Neural progenitor cell (in vitro differentiated cells): ENCODE measurements at regions not wholly inside any gene's neighbourhood (a gene's known extent, or its start where the extent isn't known, plus 50 kb on each side); places are given as distances from the start of the nearest gene placed in this dataset.

Experiments used
- DNase-seq: peaks from one replicate; pipeline ENCODE4 v3.0.0-alpha.2; 2016; ENCODE audit warnings: low spot score
- H2AFZ ChIP-seq: fragments of 200-600 bp; sonication (generic); replicated peaks from 2 replicates; pipeline ENCODE4 v1.6.1; 2016; ENCODE audit warnings: antibody characterized with exemption
- H3F3A ChIP-seq: fragments of 200-600 bp; sonication (generic); 2 replicates; pipeline ENCODE4 v1.6.1; 2016; ENCODE audit warnings: antibody characterized with exemption, low read depth
- H3K27ac ChIP-seq: fragments of 200-600 bp; sonication (generic); 2 replicates; pipeline ENCODE4 v1.5.1; 2016; ENCODE audit warnings: mild to moderate bottlenecking
- H3K27me3 ChIP-seq: fragments of 200-600 bp; sonication (generic); 2 replicates; pipeline ENCODE4 v1.6.1; 2016; ENCODE audit warnings: mild to moderate bottlenecking, moderate library complexity
- H3K36me3 ChIP-seq: fragments of 200-600 bp; sonication (generic); 2 replicates; pipeline ENCODE4 v1.5.1; 2016
- H3K4me1 ChIP-seq: fragments of 200-600 bp; sonication (generic); 2 replicates; pipeline ENCODE4 v1.6.1; 2016; ENCODE audit warnings: mixed run types
- H3K4me2 ChIP-seq: fragments of 200-600 bp; sonication (generic); 2 replicates; pipeline ENCODE4 v1.6.1; 2016
- H3K4me3 ChIP-seq: fragments of 200-600 bp; sonication (generic); 2 replicates; pipeline ENCODE4 v1.5.1; 2016
- H3K79me2 ChIP-seq: fragments of 200-600 bp; sonication (generic); 2 replicates; pipeline ENCODE4 v1.6.1; 2016; ENCODE audit warnings: low read depth
- H3K9ac ChIP-seq: fragments of 200-600 bp; sonication (generic); 2 replicates; pipeline ENCODE4 v1.6.1; 2016
- H3K9me3 ChIP-seq: fragments of 200-600 bp; sonication (generic); 2 replicates; pipeline ENCODE4 v1.5.1; 2016; ENCODE audit warnings: low read depth
- H4K20me1 ChIP-seq: fragments of 200-600 bp; sonication (generic); 2 replicates; pipeline ENCODE4 v1.6.1; 2016; ENCODE audit warnings: low read depth
- H3K27ac Mint-ChIP-seq: 3 replicates; pipeline ENCODE4 v1.8.0; 2021; ENCODE audit warnings: mixed read lengths
- H3K27me3 Mint-ChIP-seq: 2 replicates; pipeline ENCODE4 v1.8.0; 2022; ENCODE audit warnings: low read depth, mild to moderate bottlenecking, inconsistent platforms, moderate library complexity, mixed read lengths; ENCODE audit not compliant: insufficient read depth
- H3K36me3 Mint-ChIP-seq: 3 replicates; pipeline ENCODE4 v1.8.0; 2021; ENCODE audit warnings: mixed read lengths
- H3K4me1 Mint-ChIP-seq: 3 replicates; pipeline ENCODE4 v1.8.0; 2021; ENCODE audit warnings: mixed read lengths
- H3K4me3 Mint-ChIP-seq: 3 replicates; pipeline ENCODE4 v1.8.0; 2021; ENCODE audit warnings: mild to moderate bottlenecking, moderate library complexity, mixed read lengths
- H3K9me3 Mint-ChIP-seq: 3 replicates; pipeline ENCODE4 v1.8.0; 2020; ENCODE audit warnings: mixed read lengths
- EZH2 ChIP-seq: fragments of 200-600 bp; sonication (generic); IDR thresholded peaks from 2 replicates; pipeline ENCODE4 v1.6.1; 2017; ENCODE audit warnings: antibody characterized with exemption, mild to moderate bottlenecking, moderate library complexity
- EZH2phosphoT487 ChIP-seq: fragments of 200-600 bp; sonication (generic); IDR thresholded peaks from 2 replicates; pipeline ENCODE4 v1.6.1; 2017; ENCODE audit warnings: antibody characterized with exemption
- TF ChIP-seq, protein P1 (sequence below): fragments of 200-600 bp; sonication (generic); IDR thresholded peaks from 2 replicates; pipeline ENCODE4 v1.5.1; 2017; ENCODE audit warnings: antibody characterized with exemption, mild to moderate bottlenecking

DNA sequence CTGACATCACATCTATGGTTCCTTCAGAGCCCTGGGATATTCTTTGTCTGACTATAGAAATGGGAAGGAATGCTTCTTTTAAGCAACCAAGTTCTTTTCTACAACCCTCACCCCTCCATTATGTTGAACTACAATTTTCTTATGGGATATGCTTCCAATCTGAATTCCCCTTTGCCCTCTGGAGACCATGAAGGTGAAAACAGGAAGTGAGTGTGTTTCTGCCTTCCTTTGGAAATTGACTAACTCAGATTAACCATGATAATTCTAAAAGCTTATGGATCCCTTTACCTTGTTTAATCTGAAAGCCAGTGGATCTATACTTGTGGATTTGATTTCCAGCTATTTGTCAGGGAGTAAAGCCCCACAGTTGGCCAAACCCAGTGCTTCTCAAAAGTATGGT is 90.8 kb upstream of the SERTM1 start:
- Histone ChIP-seq H2AFZ (no peak overlapping the region), H3K4me2 (no peak overlapping the region), H3K9ac (no peak overlapping the region), H3K4me3 (no peak overlapping the region), H3K27me3 (no peaks in the 10 kb centered on the region), H3K27ac (no peak overlapping the region), H3F3A (no peaks in the 10 kb centered on the region), H3K79me2 (no peaks in the 10 kb centered on the region), H3K4me1 (no peaks in the 10 kb centered on the region), H3K9me3 (no peaks in the 10 kb centered on the region), H4K20me1 (no peaks in the 10 kb centered on the region), H3K36me3 (no peaks in the 10 kb centered on the region)
- Mint-ChIP-seq H3K4me1 (no peaks in the 10 kb centered on the region), H3K27me3 (no peaks in the 10 kb centered on the region), H3K4me3 (no peak overlapping the region), H3K9me3 (no peaks in the 10 kb centered on the region), H3K27ac (no peak overlapping the region), H3K36me3 (no peaks in the 10 kb centered on the region)
- TF ChIP-seq, protein P1, sequence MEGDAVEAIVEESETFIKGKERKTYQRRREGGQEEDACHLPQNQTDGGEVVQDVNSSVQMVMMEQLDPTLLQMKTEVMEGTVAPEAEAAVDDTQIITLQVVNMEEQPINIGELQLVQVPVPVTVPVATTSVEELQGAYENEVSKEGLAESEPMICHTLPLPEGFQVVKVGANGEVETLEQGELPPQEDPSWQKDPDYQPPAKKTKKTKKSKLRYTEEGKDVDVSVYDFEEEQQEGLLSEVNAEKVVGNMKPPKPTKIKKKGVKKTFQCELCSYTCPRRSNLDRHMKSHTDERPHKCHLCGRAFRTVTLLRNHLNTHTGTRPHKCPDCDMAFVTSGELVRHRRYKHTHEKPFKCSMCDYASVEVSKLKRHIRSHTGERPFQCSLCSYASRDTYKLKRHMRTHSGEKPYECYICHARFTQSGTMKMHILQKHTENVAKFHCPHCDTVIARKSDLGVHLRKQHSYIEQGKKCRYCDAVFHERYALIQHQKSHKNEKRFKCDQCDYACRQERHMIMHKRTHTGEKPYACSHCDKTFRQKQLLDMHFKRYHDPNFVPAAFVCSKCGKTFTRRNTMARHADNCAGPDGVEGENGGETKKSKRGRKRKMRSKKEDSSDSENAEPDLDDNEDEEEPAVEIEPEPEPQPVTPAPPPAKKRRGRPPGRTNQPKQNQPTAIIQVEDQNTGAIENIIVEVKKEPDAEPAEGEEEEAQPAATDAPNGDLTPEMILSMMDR: no peak
- no peak for TF ChIP-seq EZH2
- TF ChIP-seq EZH2phosphoT487: no peak
- DNase-seq: no peak

GRCh38 chr13:36599641-36600040 is 74.2 kb upstream of the SERTM1 start:
- Histone ChIP-seq H3K4me3 (no peak overlapping the region), H2AFZ (no peak overlapping the region), H3K9me3 (no peaks in the 10 kb centered on the region), H3K4me1 (no peaks in the 10 kb centered on the region), H3K27me3 (no peaks in the 10 kb centered on the region), H3K27ac (no peak overlapping the region), H3K9ac (no peak overlapping the region), H3K79me2 (no peaks in the 10 kb centered on the region), H4K20me1 (no peaks in the 10 kb centered on the region), H3F3A (no peaks in the 10 kb centered on the region), H3K4me2 (no peak overlapping the region), H3K36me3 (no peaks in the 10 kb centered on the region)
- H3K36me3 Mint-ChIP-seq: no peaks in the 10 kb centered on the region
- TF ChIP-seq EZH2phosphoT487 (no peak), EZH2 (no peak)
- TF ChIP-seq, protein P1: no peak
- H3K9me3 Mint-ChIP-seq: no peaks in the 10 kb centered on the region
- no peaks in the 10 kb centered on the region for H3K27me3 Mint-ChIP-seq
- H3K4me3 Mint-ChIP-seq: no peak overlapping the region
- no peak for DNase-seq
- H3K27ac Mint-ChIP-seq: no peak overlapping the region
- H3K4me1 Mint-ChIP-seq: no peaks in the 10 kb centered on the region

DNA sequence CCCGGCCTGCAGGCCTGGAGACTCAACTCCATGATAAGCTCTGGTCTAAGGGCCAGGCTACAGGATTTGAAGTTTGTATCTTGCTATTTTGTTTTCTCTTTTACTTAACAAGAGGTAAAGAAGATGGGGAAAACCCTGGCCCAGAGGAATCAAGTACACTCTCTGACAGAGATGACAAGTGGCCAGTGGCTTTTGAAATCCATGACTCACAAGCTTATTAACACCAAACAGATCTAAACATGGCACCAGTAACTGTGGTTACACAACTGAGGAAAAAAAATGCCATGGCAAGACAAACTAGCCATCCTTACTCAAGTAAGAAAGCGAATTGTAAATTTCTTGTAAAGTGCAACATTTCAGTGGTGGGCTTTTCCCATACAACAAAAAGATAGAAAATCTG is 72.6 kb upstream of the SERTM1 start:
- Histone ChIP-seq H3K27me3 (no peaks in the 10 kb centered on the region), H2AFZ (no peak overlapping the region), H3K4me2 (no peak overlapping the region), H3K79me2 (no peaks in the 10 kb centered on the region), H3K4me3 (no peak overlapping the region), H4K20me1 (no peaks in the 10 kb centered on the region), H3K27ac (no peak overlapping the region), H3K4me1 (no peaks in the 10 kb centered on the region), H3K36me3 (no peaks in the 10 kb centered on the region), H3K9ac (no peak overlapping the region), H3F3A (no peaks in the 10 kb centered on the region), H3K9me3 (no peaks in the 10 kb centered on the region)
- H3K4me1 Mint-ChIP-seq: no peaks in the 10 kb centered on the region
- no peaks in the 10 kb centered on the region for H3K36me3 Mint-ChIP-seq
- H3K27me3 Mint-ChIP-seq: no peaks in the 10 kb centered on the region
- TF ChIP-seq EZH2: no peak
- TF ChIP-seq, protein P1: no peak
- TF ChIP-seq EZH2phosphoT487: no peak
- H3K4me3 Mint-ChIP-seq: no peak overlapping the region
- DNase-seq: no peak
- H3K27ac Mint-ChIP-seq: no peak overlapping the region
- no peaks in the 10 kb centered on the region for H3K9me3 Mint-ChIP-seq

DNA sequence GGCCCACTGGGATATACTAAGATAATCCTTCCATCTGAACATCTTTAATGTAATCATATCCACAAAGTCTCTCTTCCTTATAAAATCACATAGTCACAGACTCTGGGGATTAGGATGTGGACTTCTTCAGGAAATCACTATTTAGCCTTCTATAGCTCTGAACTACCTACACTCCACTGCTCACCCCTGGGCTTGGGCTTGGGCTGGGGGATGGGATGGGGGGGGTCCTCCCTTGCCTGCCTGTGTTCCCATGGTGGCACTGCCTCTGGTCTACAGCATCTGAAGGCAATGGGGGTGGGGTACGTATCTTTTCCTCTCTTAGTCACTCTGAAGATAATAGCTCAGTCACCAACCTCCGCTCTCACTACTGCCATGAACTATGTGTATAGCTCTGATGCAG is 67.8 kb upstream of the SERTM1 start:
- H3K4me2 ChIP-seq: no peak overlapping the region
- H3K27ac Mint-ChIP-seq: no peak overlapping the region
- DNase-seq: no peak

More for the DNA sequence above, 67.8 kb upstream of the SERTM1 start:
- no peaks in the 10 kb centered on the region for H3K4me1 ChIP-seq
- H3K9me3 ChIP-seq: no peaks in the 10 kb centered on the region
- Mint-ChIP-seq H3K36me3 (no peaks in the 10 kb centered on the region), H3K9me3 (no peaks in the 10 kb centered on the region), H3K4me3 (no peak overlapping the region), H3K27me3 (no peaks in the 10 kb centered on the region), H3K4me1 (no peaks in the 10 kb centered on the region)
- H3K4me3 ChIP-seq: no peak overlapping the region
- no peak overlapping the region for H3K9ac ChIP-seq
- H4K20me1 ChIP-seq: no peaks in the 10 kb centered on the region
- no peaks in the 10 kb centered on the region for H3K79me2 ChIP-seq
- no peaks in the 10 kb centered on the region for H3K36me3 ChIP-seq
- no peak overlapping the region for H3K27ac ChIP-seq
- TF ChIP-seq EZH2phosphoT487 (no peak), EZH2 (no peak)
- TF ChIP-seq, protein P1: no peak
- H3K27me3 ChIP-seq: no peaks in the 10 kb centered on the region
- no peaks in the 10 kb centered on the region for H3F3A ChIP-seq
- H2AFZ ChIP-seq: no peak overlapping the region
